SK-N-SH treated with all-trans-retinoic acid at 6 μM for 48 hours (cell line): ENCODE measurements at regions not wholly inside any gene's neighbourhood (a gene's known extent, or its start where the extent isn't known, plus 50 kb on each side); places are given as distances from the start of the nearest gene placed in this dataset.

Experiments used
- CSRNP3 ChIP-seq: fragments of 250-450 bp; sonication (Bioruptor Pico); IDR thresholded peaks from 2 replicates; pipeline ENCODE4 v1.5.1; 2021; ENCODE audit warnings: mild to moderate bottlenecking, moderate library complexity
- ESRRG ChIP-seq: fragments of 250-450 bp; sonication (Bioruptor Pico); IDR thresholded peaks from 2 replicates; pipeline ENCODE4 v1.6.1; 2021; ENCODE audit warnings: mild to moderate bottlenecking
- ISL1 ChIP-seq: fragments of 250-450 bp; sonication (Bioruptor Pico); IDR thresholded peaks from 2 replicates; pipeline ENCODE4 v2.1.2; 2022; ENCODE audit warnings: mild to moderate bottlenecking, moderate library complexity
- OSR1 ChIP-seq: fragments of 250-450 bp; sonication (Bioruptor Pico); IDR thresholded peaks from 2 replicates; pipeline ENCODE4 v1.8.0; 2022; ENCODE audit warnings: moderate library complexity, mild to moderate bottlenecking, inconsistent platforms
- PPARA ChIP-seq: fragments of 250-450 bp; sonication (Bioruptor Pico); IDR thresholded peaks from 2 replicates; pipeline ENCODE4 v1.5.0; 2020; ENCODE audit warnings: mild to moderate bottlenecking, borderline replicate concordance
- RARB ChIP-seq: fragments of 250-450 bp; sonication (Bioruptor Pico); IDR thresholded peaks from 2 replicates; pipeline ENCODE4 v1.8.0; 2021; ENCODE audit warnings: mild to moderate bottlenecking, moderate library complexity
- SNAI2 ChIP-seq: fragments of 250-450 bp; sonication (Bioruptor Pico); IDR thresholded peaks from 2 replicates; pipeline ENCODE4 v1.5.0; 2020; ENCODE audit warnings: mild to moderate bottlenecking, moderate library complexity
- ZFP3 ChIP-seq: fragments of 250-450 bp; sonication (Bioruptor Pico); IDR thresholded peaks from 2 replicates; pipeline ENCODE4 v1.5.0; 2020; ENCODE audit warnings: mild to moderate bottlenecking, moderate library complexity
- TF ChIP-seq, protein P1 (sequence below): fragments of 250-450 bp; sonication (Bioruptor Pico); IDR thresholded peaks from 2 replicates; pipeline ENCODE4 v1.8.0; 2021; ENCODE audit warnings: low read depth, mild to moderate bottlenecking, moderate library complexity, borderline replicate concordance
- TF ChIP-seq, protein P2 (sequence below): fragments of 250-450 bp; sonication (Bioruptor Pico); IDR thresholded peaks from 2 replicates; pipeline ENCODE4 v1.8.0; 2020; ENCODE audit warnings: mild to moderate bottlenecking, moderate library complexity, borderline replicate concordance

GRCh38 chr3:79983118-79983517 lies 215.3 kb upstream of the ROBO1 start:
- no peak for TF ChIP-seq ESRRG (CRISPR knock-in tag)
- no peak for TF ChIP-seq OSR1 (CRISPR knock-in tag)
- TF ChIP-seq, protein P1, sequence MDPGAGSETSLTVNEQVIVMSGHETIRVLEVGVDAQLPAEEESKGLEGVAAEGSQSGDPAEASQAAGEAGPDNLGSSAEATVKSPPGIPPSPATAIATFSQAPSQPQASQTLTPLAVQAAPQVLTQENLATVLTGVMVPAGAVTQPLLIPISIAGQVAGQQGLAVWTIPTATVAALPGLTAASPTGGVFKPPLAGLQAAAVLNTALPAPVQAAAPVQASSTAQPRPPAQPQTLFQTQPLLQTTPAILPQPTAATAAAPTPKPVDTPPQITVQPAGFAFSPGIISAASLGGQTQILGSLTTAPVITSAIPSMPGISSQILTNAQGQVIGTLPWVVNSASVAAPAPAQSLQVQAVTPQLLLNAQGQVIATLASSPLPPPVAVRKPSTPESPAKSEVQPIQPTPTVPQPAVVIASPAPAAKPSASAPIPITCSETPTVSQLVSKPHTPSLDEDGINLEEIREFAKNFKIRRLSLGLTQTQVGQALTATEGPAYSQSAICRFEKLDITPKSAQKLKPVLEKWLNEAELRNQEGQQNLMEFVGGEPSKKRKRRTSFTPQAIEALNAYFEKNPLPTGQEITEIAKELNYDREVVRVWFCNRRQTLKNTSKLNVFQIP (CRISPR knock-in tag) = no peak
- no peak for TF ChIP-seq CSRNP3 (CRISPR knock-in tag)
- TF ChIP-seq RARB = no peak
- no peak for TF ChIP-seq ZFP3 (CRISPR knock-in tag)
- no peak for TF ChIP-seq SNAI2 (CRISPR knock-in tag)
- peak; percentile 86 for TF ChIP-seq ISL1 (CRISPR knock-in tag)
- no peak for TF ChIP-seq PPARA (CRISPR knock-in tag)
- TF ChIP-seq, protein P2, sequence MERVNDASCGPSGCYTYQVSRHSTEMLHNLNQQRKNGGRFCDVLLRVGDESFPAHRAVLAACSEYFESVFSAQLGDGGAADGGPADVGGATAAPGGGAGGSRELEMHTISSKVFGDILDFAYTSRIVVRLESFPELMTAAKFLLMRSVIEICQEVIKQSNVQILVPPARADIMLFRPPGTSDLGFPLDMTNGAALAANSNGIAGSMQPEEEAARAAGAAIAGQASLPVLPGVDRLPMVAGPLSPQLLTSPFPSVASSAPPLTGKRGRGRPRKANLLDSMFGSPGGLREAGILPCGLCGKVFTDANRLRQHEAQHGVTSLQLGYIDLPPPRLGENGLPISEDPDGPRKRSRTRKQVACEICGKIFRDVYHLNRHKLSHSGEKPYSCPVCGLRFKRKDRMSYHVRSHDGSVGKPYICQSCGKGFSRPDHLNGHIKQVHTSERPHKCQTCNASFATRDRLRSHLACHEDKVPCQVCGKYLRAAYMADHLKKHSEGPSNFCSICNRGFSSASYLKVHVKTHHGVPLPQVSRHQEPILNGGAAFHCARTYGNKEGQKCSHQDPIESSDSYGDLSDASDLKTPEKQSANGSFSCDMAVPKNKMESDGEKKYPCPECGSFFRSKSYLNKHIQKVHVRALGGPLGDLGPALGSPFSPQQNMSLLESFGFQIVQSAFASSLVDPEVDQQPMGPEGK = no peak
